GM10266 (cell line): ENCODE measurements at regions not wholly inside any gene's neighbourhood (a gene's known extent, or its start where the extent isn't known, plus 50 kb on each side); places are given as distances from the start of the nearest gene placed in this dataset.
"Not testable (repeated sequence)": the region's sequence is repeated elsewhere in the genome, so short reads cannot be mapped to it uniquely, and the experiment has no call there.

ENCODE experiments used
- DNase-seq: peaks from one replicate; pipeline ENCODE4 v3.0.0; 2012; ENCODE audit errors: extremely low spot score
- CTCF ChIP-seq: IDR thresholded peaks from 2 replicates; pipeline ENCODE4 v1.5.1; 2012; ENCODE audit warnings: mild to moderate bottlenecking, low read depth; ENCODE audit not compliant: control insufficient read depth, insufficient read depth; ENCODE audit errors: missing control alignments

GRCh38 chr1:229133151-229133550 lies 137.8 kb upstream of the RAB4A start:
- TF ChIP-seq CTCF = no peak
- no peak for DNase-seq

GRCh38 chr1:229133811-229134210 lies 137.1 kb upstream of the RAB4A start:
- no peak for TF ChIP-seq CTCF
- no peak for DNase-seq

GRCh38 chr1:229134381-229135217 lies 136.3 kb upstream of the RAB4A start:
- not testable (repeated sequence) for DNase-seq

GRCh38 chr1:229135773-229136172 lies 135.1 kb upstream of the RAB4A start:
- no peak for TF ChIP-seq CTCF
- no peak for DNase-seq

- TF ChIP-seq CTCF = no peak
Observed at GRCh38 chr1:229136822-229137221, 134.1 kb upstream of the RAB4A start.

GRCh38 chr1:229137271-229137670 lies 133.6 kb upstream of the RAB4A start:
- TF ChIP-seq CTCF = no peak
- DNase-seq = no peak

More at GRCh38 chr1:229136822-229137221, 134.1 kb upstream of the RAB4A start:
- DNase-seq = no peak

GRCh38 chr1:229138058-229138457 lies 132.9 kb upstream of the RAB4A start:
- no peak for TF ChIP-seq CTCF

More at GRCh38 chr1:229138058-229138457, 132.9 kb upstream of the RAB4A start:
- DNase-seq = no peak
